Neuronal stem cell (in vitro differentiated cells): ENCODE measurements at regions not wholly inside any gene's neighbourhood (a gene's known extent, or its start where the extent isn't known, plus 50 kb on each side); places are given as distances from the start of the nearest gene placed in this dataset.

ENCODE experiments used
- DNase-seq: peaks from one replicate; pipeline ENCODE4 v3.0.0-alpha.2; 2013; ENCODE audit warnings: low spot score
- H2AFZ ChIP-seq: one replicate; pipeline ENCODE4 v1.6.1; 2013; ENCODE audit warnings: mild to moderate bottlenecking, low read length, inconsistent platforms
- H2AK5ac ChIP-seq: 2 replicates; pipeline ENCODE4 v1.6.1; 2013; ENCODE audit warnings: low read depth, mild to moderate bottlenecking, inconsistent platforms, low read length, moderate library complexity, mixed read lengths
- H2BK120ac ChIP-seq: 2 replicates; pipeline ENCODE4 v1.6.1; 2013; ENCODE audit warnings: low read depth, mild to moderate bottlenecking, inconsistent platforms, low read length, moderate library complexity, mixed read lengths
- H2BK12ac ChIP-seq: one replicate; pipeline ENCODE4 v1.6.1; 2013; ENCODE audit warnings: low read length, inconsistent platforms
- H2BK15ac ChIP-seq: 2 replicates; pipeline ENCODE4 v1.6.1; 2013; ENCODE audit warnings: mild to moderate bottlenecking, low read length, inconsistent platforms, mixed read lengths
- H2BK5ac ChIP-seq: one replicate; pipeline ENCODE4 v1.6.1; 2013; ENCODE audit warnings: inconsistent platforms, mild to moderate bottlenecking, low read length, moderate library complexity
- H3K14ac ChIP-seq: one replicate; pipeline ENCODE4 v1.6.1; 2013; ENCODE audit warnings: low read length, inconsistent platforms
- H3K18ac ChIP-seq: 2 replicates; pipeline ENCODE4 v1.6.1; 2013; ENCODE audit warnings: low read length, inconsistent platforms
- H3K23ac ChIP-seq: 2 replicates; pipeline ENCODE4 v1.6.1; 2013; ENCODE audit warnings: low read depth, mild to moderate bottlenecking, mixed read lengths, low read length, inconsistent platforms; ENCODE audit not compliant: poor library complexity
- H3K27ac ChIP-seq: replicated peaks from 3 replicates; pipeline ENCODE4 v1.5.1; 2013; ENCODE audit warnings: low read length, inconsistent platforms
- H3K27me3 ChIP-seq, 3 experiments: 2 replicates each; pipeline ENCODE4 v1.6.1; 2013; ENCODE audit warnings: low read length in 3 of 3, mild to moderate bottlenecking in 2 of 3, inconsistent platforms in 1 of 3, low read depth in 1 of 3, mixed read lengths in 1 of 3, moderate library complexity in 1 of 3; ENCODE audit not compliant: control insufficient read depth in 3 of 3, insufficient read depth in 3 of 3
- H3K36me3 ChIP-seq, 2 donors: replicated peaks in 1 of 2; 2 replicates each; pipeline ENCODE4 v1.6.1; 2013; ENCODE audit warnings: low read length in 2 of 2; ENCODE audit not compliant: control insufficient read depth in 2 of 2, insufficient read depth in 2 of 2
- H3K4ac ChIP-seq: 2 replicates; pipeline ENCODE4 v1.6.1; 2013; ENCODE audit warnings: inconsistent platforms, mild to moderate bottlenecking, low read length, moderate library complexity
- H3K4me1 ChIP-seq, 2 donors: 1 replicate in 1 of 2; 2 replicates in 1 of 2; pipeline ENCODE4 v1.6.1; 2013; ENCODE audit warnings: low read length in 2 of 2, low read depth in 1 of 2; ENCODE audit not compliant: control insufficient read depth in 2 of 2, insufficient read depth in 1 of 2
- H3K4me2 ChIP-seq: one replicate; pipeline ENCODE4 v1.6.1; 2013; ENCODE audit warnings: mild to moderate bottlenecking, low read length, inconsistent platforms; ENCODE audit not compliant: insufficient read depth, poor library complexity, severe bottlenecking
- H3K4me3 ChIP-seq, 2 donors: 2 replicates each; pipeline ENCODE4 v1.5.1; 2013; ENCODE audit warnings: low read length in 2 of 2, mild to moderate bottlenecking in 2 of 2, inconsistent platforms in 1 of 2, moderate library complexity in 1 of 2
- H3K79me1 ChIP-seq: one replicate; pipeline ENCODE4 v1.6.1; 2013; ENCODE audit warnings: low read depth, mild to moderate bottlenecking, inconsistent platforms, low read length, moderate library complexity
- H3K9ac ChIP-seq: one replicate; pipeline ENCODE4 v1.6.1; 2013; ENCODE audit warnings: mild to moderate bottlenecking, low read depth, low read length, inconsistent platforms; ENCODE audit not compliant: poor library complexity
- H3K9me3 ChIP-seq, 2 donors: replicated peaks in 1 of 2; 2 replicates each; pipeline versions ENCODE3 to v1.6.1; 2013; ENCODE audit warnings: low read length in 2 of 2, mild to moderate bottlenecking in 2 of 2, inconsistent platforms in 1 of 2, low read depth in 1 of 2, mixed read lengths in 1 of 2, moderate library complexity in 1 of 2; ENCODE audit not compliant: control insufficient read depth in 2 of 2, insufficient read depth in 1 of 2
- H4K8ac ChIP-seq: one replicate; pipeline ENCODE4 v1.6.1; 2013; ENCODE audit warnings: low read depth, mild to moderate bottlenecking, inconsistent platforms, low read length, moderate library complexity
- H4K91ac ChIP-seq: one replicate; pipeline ENCODE4 v1.6.1; 2013; ENCODE audit warnings: low read length, low read depth, mild to moderate bottlenecking, inconsistent platforms; ENCODE audit not compliant: poor library complexity
- WGBS, 2 donors: extraction: QIAGEN DNeasy Blood & Tissue Kit; methylation state at CpG; one replicate each; pipeline ENCODE4 v1.1.7; 2013; ENCODE audit warnings: missing lambda C conversion rate in 2 of 2, mixed read lengths in 1 of 2; ENCODE audit not compliant: insufficient read length in 2 of 2, insufficient replicate concordance in 1 of 2; ENCODE audit errors: extremely low coverage in 2 of 2; 5-methylcytosine and 5-hydroxymethylcytosine counted together

DNA sequence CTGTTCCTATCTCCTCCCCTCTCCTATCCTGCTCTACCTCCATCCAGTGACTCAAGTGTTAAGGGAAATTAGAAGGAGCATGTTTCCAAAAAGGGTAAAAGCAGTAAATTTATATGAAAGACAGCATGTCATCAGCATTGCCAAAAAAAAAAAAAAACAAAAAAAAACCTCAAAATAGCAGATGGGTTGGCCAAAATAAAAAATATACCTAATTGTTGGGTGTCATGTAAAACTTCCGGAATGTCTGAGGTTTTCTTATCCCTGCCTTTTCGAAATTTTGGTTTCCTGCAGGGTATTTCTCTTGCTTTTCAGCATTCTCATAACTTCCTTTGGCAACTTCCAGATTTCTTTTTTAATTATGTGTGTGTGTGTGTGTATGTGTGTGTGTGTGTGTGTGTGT, 241.6 kb upstream of the FN1 start:
- Histone ChIP-seq H4K91ac (no peak overlapping the region), H3K9ac (no peak overlapping the region), H2BK120ac (no peak overlapping the region), H3K4me3 (no peak overlapping the region), H2BK15ac (no peak overlapping the region), H3K4me2 (no peak overlapping the region), H3K27me3 (no peaks in the 10 kb centered on the region), H3K23ac (no peak overlapping the region), H3K14ac (no peak overlapping the region), H3K27ac (no peak overlapping the region), H3K9me3 (no peaks in the 10 kb centered on the region), H3K79me1 (no peaks in the 10 kb centered on the region), H2AFZ (no peak overlapping the region), H3K4ac (no peak overlapping the region), H3K4me1 (peaks cover 0 to 2% of the 10 kb centered on the region in 2 donors), H3K36me3 (no peaks in the 10 kb centered on the region), H3K18ac (no peak overlapping the region), H2AK5ac (no peak overlapping the region), H4K8ac (no peak overlapping the region), H2BK5ac (no peak overlapping the region), H2BK12ac (no peak overlapping the region)
- no peak for DNase-seq
- no CpG with 5 or more reads among the region's 2 CpGs for WGBS, 2 donors

GRCh38 chr2:215672406-215672805, 236.5 kb upstream of the FN1 start:
- Histone ChIP-seq H2BK120ac (no peak overlapping the region), H3K4me2 (no peak overlapping the region), H3K23ac (no peak overlapping the region), H3K4me3 (no peak overlapping the region), H2BK12ac (no peak overlapping the region), H3K36me3 (no peaks in the 10 kb centered on the region), H2BK5ac (no peak overlapping the region), H2AK5ac (no peak overlapping the region), H3K14ac (no peak overlapping the region), H3K27ac (no peak overlapping the region), H3K4ac (no peak overlapping the region), H3K27me3 (no peaks in the 10 kb centered on the region), H3K18ac (no peak overlapping the region), H3K4me1 (no peaks in the 10 kb centered on the region), H4K91ac (no peak overlapping the region), H3K79me1 (no peaks in the 10 kb centered on the region), H3K9me3 (no peaks in the 10 kb centered on the region), H3K9ac (no peak overlapping the region), H2AFZ (no peak overlapping the region), H2BK15ac (no peak overlapping the region), H4K8ac (no peak overlapping the region)
- WGBS, 2 donors, result no CpG with 5 or more reads among the region's 1 CpG
- DNase-seq, result no peak

DNA sequence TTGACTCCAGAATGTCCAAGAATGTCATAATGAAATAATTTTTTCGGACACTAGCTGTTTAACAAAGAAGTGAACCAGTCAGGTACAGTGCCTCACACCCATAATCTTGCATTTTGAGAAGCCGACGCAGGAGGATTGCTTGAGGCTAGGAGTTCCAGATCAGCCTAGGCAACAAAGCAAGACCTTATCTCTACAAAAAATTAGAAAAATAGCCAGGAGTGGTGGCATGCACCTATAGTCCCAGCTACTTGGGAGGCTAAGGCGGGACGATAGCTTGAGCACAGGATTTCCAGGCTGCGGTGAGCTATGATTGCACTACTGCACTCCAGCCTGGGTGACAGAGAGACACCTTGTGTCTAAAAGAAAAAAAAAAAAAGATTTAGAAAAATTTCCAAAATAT, 235.8 kb upstream of the FN1 start:
- Histone ChIP-seq H2AK5ac (no peak overlapping the region), H2BK120ac (no peak overlapping the region), H3K4me3 (no peak overlapping the region), H2AFZ (no peak overlapping the region), H3K27ac (no peak overlapping the region), H2BK5ac (no peak overlapping the region), H3K27me3 (no peaks in the 10 kb centered on the region), H3K18ac (no peak overlapping the region), H3K4ac (no peak overlapping the region), H3K4me1 (no peaks in the 10 kb centered on the region), H3K9me3 (no peaks in the 10 kb centered on the region), H4K91ac (no peak overlapping the region), H3K36me3 (no peaks in the 10 kb centered on the region), H2BK15ac (no peak overlapping the region), H3K4me2 (no peak overlapping the region), H4K8ac (no peak overlapping the region), H3K9ac (no peak overlapping the region), H3K23ac (no peak overlapping the region), H3K79me1 (no peaks in the 10 kb centered on the region), H3K14ac (no peak overlapping the region), H2BK12ac (no peak overlapping the region)
- WGBS, 2 donors, result no CpG with 5 or more reads among the region's 6 CpGs
- DNase-seq, result no peak

DNA sequence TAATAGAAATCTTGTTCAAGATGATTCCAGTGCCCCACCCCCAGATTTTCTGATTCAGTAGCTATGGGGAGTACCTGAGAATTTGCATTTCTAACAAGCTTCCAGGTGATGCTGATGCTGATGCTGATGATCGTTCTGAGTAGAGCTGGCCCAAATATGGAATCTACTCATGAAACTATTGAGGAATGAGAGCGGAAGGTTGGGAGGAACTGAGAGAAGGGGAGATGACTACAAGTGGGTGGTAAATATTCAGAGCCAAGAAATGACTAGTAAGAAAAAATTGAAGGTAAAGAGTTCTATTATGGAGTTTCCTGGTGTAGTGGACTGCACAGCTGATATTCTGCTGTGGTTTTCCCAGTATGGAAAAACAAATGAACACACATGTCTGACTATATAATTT, 235.4 kb upstream of the FN1 start:
- Histone ChIP-seq H2BK120ac (no peak overlapping the region), H3K9me3 (no peaks in the 10 kb centered on the region), H2BK5ac (no peak overlapping the region), H3K18ac (no peak overlapping the region), H3K9ac (no peak overlapping the region), H3K23ac (no peak overlapping the region), H3K4ac (no peak overlapping the region), H3K4me1 (no peaks in the 10 kb centered on the region), H4K91ac (no peak overlapping the region), H3K4me3 (no peak overlapping the region), H3K14ac (no peak overlapping the region), H3K27me3 (no peaks in the 10 kb centered on the region), H3K4me2 (no peak overlapping the region), H3K27ac (no peak overlapping the region), H2BK15ac (no peak overlapping the region), H2BK12ac (no peak overlapping the region), H2AK5ac (no peak overlapping the region), H3K36me3 (no peaks in the 10 kb centered on the region), H2AFZ (no peak overlapping the region), H4K8ac (no peak overlapping the region), H3K79me1 (no peaks in the 10 kb centered on the region)
- DNase-seq, result no peak
- no CpG with 5 or more reads among the region's 2 CpGs for WGBS, 2 donors
